A549 (cell line): ENCODE measurements at regions not wholly inside any gene's neighbourhood (a gene's known extent, or its start where the extent isn't known, plus 50 kb on each side); places are given as distances from the start of the nearest gene placed in this dataset.
"Not testable (repeated sequence)": the region's sequence is repeated elsewhere in the genome, so short reads cannot be mapped to it uniquely, and the experiment has no call there.

Experiments
- ATAC-seq, 2 experiments: fragments of 200-7000 bp in 1 of 2; fragments of >200 bp in 1 of 2; cut with Nextera tagmentation in 1 of 2; cut with Tn5 transposase in 1 of 2; 3 replicates each; pipeline versions ENCODE4 v1.8.0 to v1.9.1; 2018 to 2020; ENCODE audit warnings: mild to moderate bottlenecking in 1 of 2, moderate library complexity in 1 of 2
- CTCF ChIA-PET: fragments of 300-600 bp; sonication (Branson Sonifier 250); formaldehyde crosslinking; extraction: SDS; loops from one replicate; lab custom pipeline; 2021; ENCODE audit warnings: antibody characterized with exemption, inconsistent platforms; lab: Yijun Ruan, JAX
- POLR2A ChIA-PET: fragments of 350-600 bp; formaldehyde crosslinking; extraction: SDS; loops from one replicate; lab custom pipeline; 2021; ENCODE audit warnings: antibody characterized with exemption, inconsistent platforms; lab: Yijun Ruan, JAX
- DNase-seq, 2 experiments: peaks; one replicate each; pipeline versions ENCODE4 v3.0.0 to v3.0.0-alpha.2; 2011 to 2016; ENCODE audit warnings: low read depth in 1 of 2, low spot score in 1 of 2
- FAIRE-seq: peaks from 2 replicates; lab custom pipeline; 2011; peaks lifted over from hg19 to GRCh38; lab: Jason Lieb, UNC
- H3K27ac ChIP-seq, 2 experiments: fragments of >200 bp; sonication (Bioruptor Twin); formaldehyde crosslinking; 3 replicates each; pipeline ENCODE4 v1.5.1; 2016 to 2017
- H3K4me1 ChIP-seq: fragments of >200 bp; sonication (Bioruptor Twin); formaldehyde crosslinking; 3 replicates; pipeline ENCODE4 v1.6.1; 2016
- H3K4me2 ChIP-seq: fragments of >200 bp; sonication (Bioruptor Twin); formaldehyde crosslinking; 3 replicates; pipeline ENCODE4 v1.6.1; 2016
- H3K4me3 ChIP-seq: fragments of >200 bp; sonication (Bioruptor Twin); formaldehyde crosslinking; 3 replicates; pipeline ENCODE4 v1.5.1; 2016
- H3K9me3 ChIP-seq: fragments of >200 bp; sonication (Bioruptor Twin); formaldehyde crosslinking; 3 replicates; pipeline ENCODE4 v1.6.1; 2016
- CBX2 ChIP-seq: fragments of 200-600 bp; sonication (generic); IDR thresholded peaks from 2 replicates; pipeline ENCODE4 v1.6.1; 2016; ENCODE audit warnings: low read depth, mild to moderate bottlenecking, borderline replicate concordance
- GATA3 ChIP-seq: IDR thresholded peaks from 2 replicates; pipeline ENCODE4 v1.6.1; 2012; ENCODE audit warnings: borderline replicate concordance
- HOXA7 ChIP-seq: fragments of 250-450 bp; sonication (Bioruptor Pico); IDR thresholded peaks from 2 replicates; pipeline ENCODE4 v1.5.0; 2020; ENCODE audit warnings: mild to moderate bottlenecking, moderate library complexity
- HOXB13 ChIP-seq: fragments of 250-450 bp; sonication (Bioruptor Pico); IDR thresholded peaks from 2 replicates; pipeline ENCODE4 v1.5.0; 2020; ENCODE audit warnings: low read depth, mild to moderate bottlenecking, moderate library complexity
- MAFK ChIP-seq: fragments of 450-650 bp; IDR thresholded peaks from 2 replicates; pipeline ENCODE4 v1.6.1; 2014; ENCODE audit not compliant: partially characterized antibody
- NPAS2 ChIP-seq: fragments of 250-450 bp; sonication (Bioruptor Pico); IDR thresholded peaks from 2 replicates; pipeline ENCODE4 v1.8.0; 2022; ENCODE audit warnings: mild to moderate bottlenecking, moderate library complexity, borderline replicate concordance
- POLR2AphosphoS2 ChIP-seq: conservative IDR thresholded peaks from 2 replicates; pipeline ENCODE4 v1.6.1; 2012; ENCODE audit warnings: low read length, improper control_type of control experiment, inconsistent platforms
- RFX5 ChIP-seq: fragments of 450-650 bp; IDR thresholded peaks from 2 replicates; pipeline ENCODE4 v1.7.1; 2014; ENCODE audit warnings: antibody characterized with exemption, mild to moderate bottlenecking, moderate library complexity
- TP53 ChIP-seq: fragments of 250-450 bp; sonication (Bioruptor Pico); IDR thresholded peaks from 2 replicates; pipeline ENCODE4 v1.5.0; 2021; ENCODE audit warnings: mild to moderate bottlenecking, moderate library complexity
- ZFP36 ChIP-seq: fragments of 450-650 bp; IDR thresholded peaks from 2 replicates; pipeline ENCODE4 v1.6.1; 2014; ENCODE audit warnings: borderline replicate concordance; ENCODE audit not compliant: partially characterized antibody
- ZSCAN20 ChIP-seq: fragments of 250-450 bp; sonication (Bioruptor Pico); IDR thresholded peaks from 2 replicates; pipeline ENCODE4 v1.8.0; 2022; ENCODE audit warnings: mild to moderate bottlenecking, moderate library complexity
- WGBS: methylation state at CpG from one replicate; pipeline ENCODE4 v1.1.6; 2017; ENCODE audit errors: missing lambda C conversion rate; 5-methylcytosine and 5-hydroxymethylcytosine counted together
- TF ChIP-seq, protein P1 (sequence below): IDR thresholded peaks from 2 replicates; pipeline ENCODE4 v1.6.1; 2012; ENCODE audit warnings: low read depth, borderline replicate concordance
- TF ChIP-seq, protein P2 (sequence below): fragments of 150-350 bp; IDR thresholded peaks from 2 replicates; pipeline ENCODE4 v1.6.1; 2014; ENCODE audit warnings: low read depth, mild to moderate bottlenecking, low read length
- TF ChIP-seq, protein P3 (sequence below): fragments of 200-600 bp; sonication (generic); IDR thresholded peaks from 2 replicates; pipeline ENCODE4 v1.6.1; 2016; ENCODE audit warnings: antibody characterized with exemption, mild to moderate bottlenecking, moderate library complexity

DNA sequence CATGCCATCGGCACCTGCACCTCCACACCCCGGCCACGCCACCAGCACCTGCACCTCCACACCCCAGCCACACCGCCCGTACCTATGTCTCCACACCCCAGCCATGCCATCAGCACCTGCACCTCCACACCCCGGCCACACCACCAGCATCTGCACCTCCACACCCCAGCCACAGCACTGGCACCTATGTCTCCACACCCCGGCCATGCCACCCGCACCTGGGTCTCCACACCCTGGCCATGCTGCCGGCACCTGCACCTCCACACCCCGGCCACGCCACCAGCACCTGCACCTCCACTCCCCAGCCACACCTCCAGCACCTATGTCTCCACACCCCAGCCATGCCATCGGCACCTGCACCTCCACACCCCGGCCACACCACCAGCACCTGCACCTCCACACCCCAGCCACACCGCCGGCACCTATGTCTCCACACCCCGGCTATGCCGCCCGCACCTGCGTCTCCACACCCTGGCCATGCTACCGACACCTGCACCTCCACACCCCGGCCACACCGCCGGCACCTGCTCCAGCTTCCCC is 390.3 kb upstream of the MYT1L start:
- DNase-seq, result no peak
- FAIRE-seq, result no peak
- Histone ChIP-seq H3K4me1 (no peaks in the 10 kb centered on the region), H3K4me2 (no peak overlapping the region), H3K27ac (no peak overlapping the region), H3K4me3 (no peak overlapping the region), H3K9me3 (no peaks in the 10 kb centered on the region)
- CTCF ChIA-PET, result no interaction called here
- POLR2A ChIA-PET, result no interaction called here
- 30% methylated on average over 22 of the region's 23 CpGs for WGBS
- ATAC-seq, result no peak
- TF ChIP-seq, protein P1, sequence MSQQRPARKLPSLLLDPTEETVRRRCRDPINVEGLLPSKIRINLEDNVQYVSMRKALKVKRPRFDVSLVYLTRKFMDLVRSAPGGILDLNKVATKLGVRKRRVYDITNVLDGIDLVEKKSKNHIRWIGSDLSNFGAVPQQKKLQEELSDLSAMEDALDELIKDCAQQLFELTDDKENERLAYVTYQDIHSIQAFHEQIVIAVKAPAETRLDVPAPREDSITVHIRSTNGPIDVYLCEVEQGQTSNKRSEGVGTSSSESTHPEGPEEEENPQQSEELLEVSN, result no peak
- TF ChIP-seq POLR2AphosphoS2, result no peak

DNA sequence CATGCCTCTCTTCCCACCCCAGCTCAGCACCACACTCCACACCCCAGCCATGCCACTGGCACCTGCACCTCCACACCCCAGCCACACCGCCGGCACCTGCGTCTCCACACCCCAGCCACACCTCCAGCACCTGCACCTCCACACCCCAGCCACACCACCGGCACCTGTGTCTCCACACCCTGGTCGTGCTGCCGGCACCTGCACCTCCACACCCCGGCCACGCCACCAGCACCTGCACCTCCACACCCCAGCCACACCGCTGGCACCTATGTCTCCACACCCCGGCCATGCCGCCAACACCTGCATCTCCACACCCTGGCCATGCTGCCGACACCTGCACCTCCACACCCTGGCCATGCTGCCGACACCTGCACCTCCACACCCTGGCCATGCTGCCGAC is 389.7 kb upstream of the MYT1L start:
- POLR2A ChIA-PET, H3K4me1 ChIP-seq, H3K9me3 ChIP-seq, FAIRE-seq, H3K4me3 ChIP-seq, H3K27ac ChIP-seq, ATAC-seq, H3K4me2 ChIP-seq, DNase-seq, CTCF ChIA-PET: not testable (repeated sequence)
- WGBS, result 7% methylated on average over 8 of the region's 14 CpGs

DNA sequence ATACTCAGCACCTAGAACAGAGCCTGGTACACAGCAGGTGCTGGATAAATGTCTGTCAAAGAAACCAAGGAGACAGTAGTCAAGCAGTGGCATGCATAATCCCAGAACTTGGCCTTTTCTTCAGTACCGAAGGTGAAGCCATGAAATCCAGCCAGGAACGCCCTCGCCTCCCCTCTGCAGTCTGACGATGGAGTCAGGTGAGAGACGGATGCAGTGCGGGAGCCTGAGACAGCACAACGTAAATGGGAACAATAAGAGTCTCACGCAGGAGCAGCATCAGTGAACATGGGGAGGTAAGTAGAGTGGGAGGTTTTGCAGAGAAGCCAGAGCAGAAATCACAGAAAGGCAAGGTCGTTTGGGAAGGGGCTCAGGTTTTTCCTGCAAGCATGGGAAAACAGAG is 389.3 kb upstream of the MYT1L start:
- Histone ChIP-seq H3K9me3 (no peaks in the 10 kb centered on the region), H3K4me2 (no peak overlapping the region), H3K27ac (no peak overlapping the region), H3K4me3 (no peak overlapping the region), H3K4me1 (no peaks in the 10 kb centered on the region)
- DNase-seq, result no peak
- ChIA-PET POLR2A (no interaction called here), CTCF (no interaction called here)
- FAIRE-seq, result no peak
- TF ChIP-seq CBX2, result no peak
- TF ChIP-seq ZFP36, result no peak
- TF ChIP-seq, protein P1, result no peak
- TF ChIP-seq, protein P2, sequence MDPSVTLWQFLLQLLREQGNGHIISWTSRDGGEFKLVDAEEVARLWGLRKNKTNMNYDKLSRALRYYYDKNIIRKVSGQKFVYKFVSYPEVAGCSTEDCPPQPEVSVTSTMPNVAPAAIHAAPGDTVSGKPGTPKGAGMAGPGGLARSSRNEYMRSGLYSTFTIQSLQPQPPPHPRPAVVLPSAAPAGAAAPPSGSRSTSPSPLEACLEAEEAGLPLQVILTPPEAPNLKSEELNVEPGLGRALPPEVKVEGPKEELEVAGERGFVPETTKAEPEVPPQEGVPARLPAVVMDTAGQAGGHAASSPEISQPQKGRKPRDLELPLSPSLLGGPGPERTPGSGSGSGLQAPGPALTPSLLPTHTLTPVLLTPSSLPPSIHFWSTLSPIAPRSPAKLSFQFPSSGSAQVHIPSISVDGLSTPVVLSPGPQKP, result no peak
- TF ChIP-seq, protein P3, sequence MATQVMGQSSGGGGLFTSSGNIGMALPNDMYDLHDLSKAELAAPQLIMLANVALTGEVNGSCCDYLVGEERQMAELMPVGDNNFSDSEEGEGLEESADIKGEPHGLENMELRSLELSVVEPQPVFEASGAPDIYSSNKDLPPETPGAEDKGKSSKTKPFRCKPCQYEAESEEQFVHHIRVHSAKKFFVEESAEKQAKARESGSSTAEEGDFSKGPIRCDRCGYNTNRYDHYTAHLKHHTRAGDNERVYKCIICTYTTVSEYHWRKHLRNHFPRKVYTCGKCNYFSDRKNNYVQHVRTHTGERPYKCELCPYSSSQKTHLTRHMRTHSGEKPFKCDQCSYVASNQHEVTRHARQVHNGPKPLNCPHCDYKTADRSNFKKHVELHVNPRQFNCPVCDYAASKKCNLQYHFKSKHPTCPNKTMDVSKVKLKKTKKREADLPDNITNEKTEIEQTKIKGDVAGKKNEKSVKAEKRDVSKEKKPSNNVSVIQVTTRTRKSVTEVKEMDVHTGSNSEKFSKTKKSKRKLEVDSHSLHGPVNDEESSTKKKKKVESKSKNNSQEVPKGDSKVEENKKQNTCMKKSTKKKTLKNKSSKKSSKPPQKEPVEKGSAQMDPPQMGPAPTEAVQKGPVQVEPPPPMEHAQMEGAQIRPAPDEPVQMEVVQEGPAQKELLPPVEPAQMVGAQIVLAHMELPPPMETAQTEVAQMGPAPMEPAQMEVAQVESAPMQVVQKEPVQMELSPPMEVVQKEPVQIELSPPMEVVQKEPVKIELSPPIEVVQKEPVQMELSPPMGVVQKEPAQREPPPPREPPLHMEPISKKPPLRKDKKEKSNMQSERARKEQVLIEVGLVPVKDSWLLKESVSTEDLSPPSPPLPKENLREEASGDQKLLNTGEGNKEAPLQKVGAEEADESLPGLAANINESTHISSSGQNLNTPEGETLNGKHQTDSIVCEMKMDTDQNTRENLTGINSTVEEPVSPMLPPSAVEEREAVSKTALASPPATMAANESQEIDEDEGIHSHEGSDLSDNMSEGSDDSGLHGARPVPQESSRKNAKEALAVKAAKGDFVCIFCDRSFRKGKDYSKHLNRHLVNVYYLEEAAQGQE, result no peak
- TF ChIP-seq GATA3, result no peak
- TF ChIP-seq NPAS2 (CRISPR knock-in tag), result no peak
- no peak for TF ChIP-seq MAFK
- no peak for TF ChIP-seq ZSCAN20 (CRISPR knock-in tag)
- no peak for TF ChIP-seq HOXA7 (CRISPR knock-in tag)
- TF ChIP-seq HOXB13 (CRISPR knock-in tag), result no peak
- TF ChIP-seq RFX5, result no peak
- TF ChIP-seq TP53 (CRISPR knock-in tag), result no peak
- ATAC-seq, result no peak
- 30% methylated on average over 9 of the region's 9 CpGs for WGBS
